GM18868 (cell line): ENCODE measurements at regions not wholly inside any gene's neighbourhood (a gene's known extent, or its start where the extent isn't known, plus 50 kb on each side); places are given as distances from the start of the nearest gene placed in this dataset.
"Not testable (repeated sequence)": the region's sequence is repeated elsewhere in the genome, so short reads cannot be mapped to it uniquely, and the experiment has no call there.

Experiments
- ATAC-seq: cut with Tn5 transposase; IDR thresholded peaks from one replicate; pipeline ENCODE4 v1.9.1; 2021; ENCODE audit warnings: mild to moderate bottlenecking, moderate library complexity; ENCODE audit not compliant: unreplicated experiment

DNA sequence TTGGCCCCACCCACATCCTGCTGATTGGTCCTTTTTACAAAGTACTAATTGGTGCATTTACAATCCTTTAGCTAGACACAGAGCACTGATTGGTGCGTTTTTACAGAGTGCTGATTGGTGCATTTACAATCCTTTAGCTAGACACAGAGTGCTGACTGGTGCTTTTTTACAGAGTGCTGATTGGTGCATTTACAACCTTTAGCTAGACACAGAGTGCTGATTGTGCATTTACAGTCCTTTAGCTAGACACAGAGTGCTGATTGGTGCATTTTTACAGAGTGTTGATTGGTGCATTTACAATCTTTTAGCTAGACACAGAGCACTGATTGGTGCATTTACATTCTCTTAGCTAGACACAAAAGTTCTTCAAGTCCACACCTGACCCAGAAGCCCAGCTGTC lies 144.2 kb upstream of the XIRP2 start:
- not testable (repeated sequence) for ATAC-seq

DNA sequence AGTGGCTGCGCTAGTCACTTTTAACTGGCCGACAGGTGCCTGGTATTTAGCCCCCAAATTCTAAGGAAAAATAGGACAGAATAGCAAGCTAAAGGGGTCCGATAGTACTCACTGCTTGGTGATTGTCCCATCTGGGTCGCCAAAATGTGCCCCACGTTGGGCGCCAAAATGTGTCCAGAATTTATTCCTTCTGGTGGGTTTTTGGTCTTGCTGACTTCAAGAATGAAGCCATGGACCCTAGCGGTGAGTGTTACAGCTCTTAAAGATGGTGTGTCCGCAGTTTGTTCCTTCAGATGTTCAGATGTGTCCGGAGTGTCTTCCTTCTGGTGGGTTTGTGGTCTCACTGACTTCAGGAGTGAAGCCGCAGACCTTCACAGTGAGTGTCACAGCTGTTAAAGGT lies 144.8 kb upstream of the XIRP2 start:
- ATAC-seq: not testable (repeated sequence)

DNA sequence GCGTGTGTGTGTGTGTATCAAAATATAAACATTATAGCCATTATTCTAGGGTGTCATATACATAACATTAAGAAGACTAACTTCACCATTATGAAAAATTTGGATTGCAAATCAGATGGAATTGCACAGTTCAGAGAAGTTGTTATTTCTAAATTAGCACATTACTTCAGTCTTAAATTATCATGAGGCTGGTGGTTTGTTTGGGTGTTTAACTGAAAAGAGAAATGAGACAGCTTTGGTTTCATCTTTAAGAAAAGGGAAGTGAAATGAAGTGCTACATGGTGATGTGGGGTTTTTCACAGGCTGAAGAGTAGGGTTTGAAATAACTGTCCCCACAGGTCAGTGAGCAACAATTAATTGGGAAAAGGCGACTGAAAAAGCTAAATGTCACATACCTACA lies 161.2 kb upstream of the XIRP2 start:
- peak; percentile 99 for ATAC-seq

DNA sequence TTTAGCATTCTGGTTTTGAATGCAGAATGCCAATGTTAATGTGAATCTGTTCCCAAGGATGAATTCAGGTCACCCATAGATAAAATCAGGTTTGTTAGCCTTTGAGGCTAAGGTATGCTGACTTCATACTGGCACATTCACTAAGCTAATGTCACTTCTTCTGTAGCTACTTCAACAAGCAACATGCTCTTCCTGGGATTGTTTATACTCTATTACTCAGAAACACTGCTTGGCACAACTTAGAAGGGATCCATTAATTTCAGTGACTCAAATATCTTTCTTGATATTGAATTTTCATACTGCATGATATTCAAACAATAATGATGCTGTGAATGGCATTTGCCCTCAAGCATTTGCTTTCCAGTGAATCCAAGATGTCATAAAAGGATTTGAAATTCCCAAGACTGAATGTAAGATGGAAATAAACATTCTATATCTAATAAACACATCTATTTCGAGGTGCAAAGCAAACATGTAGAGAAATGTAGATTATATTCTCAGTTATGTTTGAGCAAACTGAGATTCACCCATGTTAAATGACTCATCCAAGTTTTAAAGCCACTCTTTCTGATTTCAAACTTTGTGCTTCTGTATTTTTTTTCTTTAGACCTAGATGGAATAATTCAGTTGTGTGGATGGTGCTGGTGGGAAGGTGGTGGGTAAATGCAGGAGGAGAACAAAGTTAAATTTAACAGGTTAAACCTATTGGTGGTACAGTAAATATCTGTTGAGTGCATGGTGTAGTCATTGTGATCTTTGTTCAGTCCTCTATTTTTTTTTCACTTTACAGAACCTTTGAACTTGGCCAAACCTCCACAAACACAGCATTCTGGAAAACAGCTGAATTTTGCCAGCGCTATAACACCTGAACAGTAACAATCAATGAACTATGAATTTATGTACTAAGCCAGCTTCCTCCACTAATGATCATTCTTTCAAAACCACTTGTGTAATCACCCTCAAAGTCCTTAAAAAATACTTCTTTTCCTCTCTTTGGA lies 162.1 kb upstream of the XIRP2 start:
- no peak for ATAC-seq

DNA sequence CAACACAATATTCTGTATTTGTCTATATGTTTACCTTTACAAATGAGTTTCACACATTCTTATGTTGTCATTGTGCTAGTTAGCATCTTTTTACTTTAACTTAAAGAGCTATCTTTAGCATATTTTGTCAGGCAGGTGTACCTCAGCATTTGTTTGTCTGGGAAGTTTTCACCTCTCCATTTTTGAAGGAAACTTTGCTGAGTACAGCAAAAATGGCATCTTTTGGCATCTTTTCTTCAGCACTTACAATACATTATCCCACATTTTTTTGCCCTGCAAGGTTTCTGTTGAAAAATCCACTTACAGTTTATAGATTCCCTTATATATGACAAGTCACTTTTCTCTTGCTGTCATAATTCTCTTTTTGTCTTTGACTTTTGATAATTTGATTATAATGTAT lies 171.3 kb upstream of the XIRP2 start:
- ATAC-seq: no peak

DNA sequence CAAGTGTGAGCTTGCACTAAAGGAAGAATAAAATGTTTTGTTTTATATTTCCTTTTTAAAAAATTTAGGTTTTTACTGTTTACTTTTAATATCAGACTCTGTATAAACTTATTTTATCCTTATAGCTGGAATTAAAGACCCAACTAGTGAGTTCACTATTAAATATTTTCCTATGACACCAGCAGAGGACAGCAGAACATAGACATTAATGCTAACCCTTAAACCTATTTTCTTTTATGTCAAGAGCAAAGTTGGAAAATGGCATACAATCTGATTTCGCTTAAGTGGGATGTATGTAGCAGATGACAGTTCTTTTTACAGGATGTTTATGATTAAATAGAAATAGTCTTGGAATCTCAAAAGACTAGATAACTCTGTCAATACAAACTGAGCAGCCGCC lies 188.2 kb upstream of the XIRP2 start:
- no peak for ATAC-seq

DNA sequence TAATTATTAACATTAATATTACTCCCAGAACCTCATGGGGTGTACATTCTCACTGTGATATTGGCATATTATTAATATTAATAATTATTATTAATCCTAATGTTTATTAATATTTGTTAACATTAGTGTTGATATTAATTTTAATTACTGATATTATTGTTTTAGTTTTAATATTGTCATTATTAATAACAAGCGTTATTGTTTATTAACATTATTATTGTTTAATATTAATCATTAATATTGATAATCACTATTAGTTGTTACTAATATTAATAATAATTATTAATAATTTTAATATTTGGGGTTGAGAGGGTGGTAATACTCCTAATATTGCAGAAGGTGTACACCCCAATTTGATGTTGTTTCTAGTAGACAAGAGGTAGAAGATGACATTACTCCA lies 193.1 kb upstream of the XIRP2 start:
- no peak for ATAC-seq

DNA sequence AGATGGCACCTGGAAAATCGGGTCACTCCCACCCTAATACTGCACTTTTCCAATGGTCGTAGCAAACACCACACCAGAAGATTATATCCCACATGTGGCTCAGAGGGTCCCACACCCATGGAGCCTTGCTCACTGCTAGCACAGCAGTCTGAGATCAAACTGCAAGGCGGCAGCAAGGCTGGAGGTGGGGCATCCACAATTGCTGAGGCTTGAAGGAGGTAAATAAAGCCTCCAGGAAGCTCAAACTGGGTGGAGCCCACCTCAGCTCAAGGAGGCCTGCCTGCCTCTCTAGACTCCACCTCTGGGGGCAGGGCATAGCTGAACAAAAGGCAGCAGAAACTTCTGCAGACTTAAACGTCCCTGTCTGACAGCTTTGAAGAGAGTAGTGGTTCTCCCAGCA lies 192.0 kb upstream of the SCN7A start:
- not testable (repeated sequence) for ATAC-seq

DNA sequence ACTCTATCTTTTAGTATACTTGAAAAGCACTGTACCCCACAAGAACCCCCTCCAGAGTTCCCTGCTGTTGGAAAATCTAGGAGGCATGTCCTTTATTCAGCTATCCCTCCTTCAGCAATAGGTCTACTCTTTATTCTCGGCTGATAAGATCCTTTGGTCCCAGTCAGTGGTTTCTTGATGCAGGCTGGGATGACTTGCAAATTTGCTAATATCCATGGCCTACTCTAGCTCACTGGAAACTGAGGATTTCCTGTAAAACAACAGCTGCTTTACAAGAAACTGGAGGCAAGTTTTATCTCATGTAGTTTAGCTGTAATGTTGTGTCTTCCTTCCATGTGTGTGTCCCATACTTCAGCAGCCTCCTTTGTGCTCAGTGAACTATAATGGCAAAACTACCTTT lies 183.9 kb upstream of the SCN7A start:
- ATAC-seq: no peak

DNA sequence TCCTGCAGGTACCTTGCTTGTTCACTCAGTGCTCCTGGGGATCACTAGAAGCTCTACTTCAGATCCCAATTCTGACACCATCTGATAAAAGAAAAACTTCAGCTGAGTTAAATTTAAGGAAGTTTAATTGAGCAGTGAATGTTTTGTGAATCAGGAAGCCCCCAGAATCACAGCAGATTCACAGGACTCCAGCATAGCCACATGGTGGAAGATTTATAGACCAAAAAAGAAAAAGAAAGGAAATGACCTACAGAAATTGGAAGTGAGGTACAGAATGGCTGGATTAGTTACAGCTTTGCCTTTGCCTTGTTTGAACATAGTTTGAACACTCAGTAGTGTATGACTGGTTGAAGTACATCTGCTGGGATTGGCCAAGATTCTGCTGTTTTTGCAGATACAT lies 182.7 kb upstream of the SCN7A start:
- ATAC-seq: no peak

DNA sequence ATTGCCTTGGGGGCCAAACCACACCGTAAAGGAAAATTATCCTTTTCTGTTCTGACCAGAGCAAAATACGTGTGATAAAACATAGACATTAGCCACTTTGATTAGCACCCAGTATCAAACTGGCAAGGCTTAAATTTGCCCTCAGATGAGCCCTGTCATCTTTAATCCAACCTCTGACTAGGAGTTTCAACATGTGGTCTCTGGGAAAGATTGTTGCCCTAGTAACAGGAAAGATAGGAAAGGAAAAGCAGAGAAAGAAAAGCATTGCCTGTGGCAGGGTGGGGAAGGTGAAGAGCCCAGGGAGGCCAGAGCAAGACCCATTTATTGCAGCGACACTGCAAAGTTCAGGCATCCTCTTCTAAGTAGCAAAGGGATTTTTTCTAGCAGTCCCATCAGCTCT lies 181.5 kb upstream of the SCN7A start:
- no peak for ATAC-seq

DNA sequence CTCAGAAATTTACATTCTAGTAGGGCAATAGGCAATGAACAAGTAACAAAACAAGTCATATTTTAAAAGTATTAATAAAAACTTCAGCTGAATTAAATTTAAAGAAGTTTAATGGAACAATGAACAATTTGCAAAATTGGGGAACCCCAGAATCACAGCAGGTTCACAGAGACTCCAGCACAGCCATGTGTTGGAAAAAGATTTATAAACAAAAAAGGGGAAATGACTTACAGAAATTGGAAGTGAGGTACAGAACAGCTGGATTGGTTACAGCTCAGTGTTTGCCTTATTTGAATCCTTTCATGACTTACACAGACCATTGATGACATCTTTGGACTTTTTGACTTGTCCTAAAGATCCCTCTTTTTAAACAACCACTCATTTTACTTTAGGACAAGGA lies 179.9 kb upstream of the SCN7A start:
- no peak for ATAC-seq

DNA sequence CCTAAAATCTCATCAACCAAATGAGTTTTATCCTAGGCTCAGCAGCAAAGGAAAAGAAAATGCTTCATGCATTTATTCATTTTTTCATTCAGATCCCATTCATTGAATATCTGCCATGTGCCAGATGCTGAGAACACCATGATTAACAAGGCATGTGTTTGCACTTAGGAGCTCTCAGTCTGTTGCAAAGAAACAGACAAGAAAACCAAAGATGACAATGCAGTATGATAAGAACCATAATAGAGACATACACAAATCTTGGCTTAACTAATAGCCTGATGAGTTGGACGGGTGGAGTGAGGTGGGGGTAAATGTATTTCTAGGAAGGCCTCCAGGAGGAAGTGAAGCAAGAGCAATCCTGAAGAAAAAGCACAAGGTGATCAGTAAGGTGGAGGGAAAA lies 177.8 kb upstream of the SCN7A start:
- ATAC-seq: no peak

DNA sequence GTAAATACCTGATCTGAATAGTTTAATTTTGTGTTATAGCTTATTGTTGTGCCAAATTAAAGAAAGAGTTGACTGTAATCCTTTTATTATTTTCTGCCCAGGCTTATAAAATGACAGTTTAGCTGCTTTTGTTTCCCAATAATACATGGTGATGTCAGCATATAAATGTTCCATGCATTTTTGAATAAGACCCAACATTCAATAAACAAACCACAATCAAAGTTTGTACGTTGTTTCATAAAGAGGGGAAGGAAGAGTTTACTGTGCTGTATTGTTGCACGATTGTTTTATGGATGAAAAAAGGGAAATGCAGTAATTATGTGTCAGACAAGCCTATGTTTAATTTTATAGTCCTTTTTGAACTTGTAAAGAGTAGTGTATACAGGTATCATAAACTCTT lies 177.2 kb upstream of the SCN7A start:
- ATAC-seq: no peak

DNA sequence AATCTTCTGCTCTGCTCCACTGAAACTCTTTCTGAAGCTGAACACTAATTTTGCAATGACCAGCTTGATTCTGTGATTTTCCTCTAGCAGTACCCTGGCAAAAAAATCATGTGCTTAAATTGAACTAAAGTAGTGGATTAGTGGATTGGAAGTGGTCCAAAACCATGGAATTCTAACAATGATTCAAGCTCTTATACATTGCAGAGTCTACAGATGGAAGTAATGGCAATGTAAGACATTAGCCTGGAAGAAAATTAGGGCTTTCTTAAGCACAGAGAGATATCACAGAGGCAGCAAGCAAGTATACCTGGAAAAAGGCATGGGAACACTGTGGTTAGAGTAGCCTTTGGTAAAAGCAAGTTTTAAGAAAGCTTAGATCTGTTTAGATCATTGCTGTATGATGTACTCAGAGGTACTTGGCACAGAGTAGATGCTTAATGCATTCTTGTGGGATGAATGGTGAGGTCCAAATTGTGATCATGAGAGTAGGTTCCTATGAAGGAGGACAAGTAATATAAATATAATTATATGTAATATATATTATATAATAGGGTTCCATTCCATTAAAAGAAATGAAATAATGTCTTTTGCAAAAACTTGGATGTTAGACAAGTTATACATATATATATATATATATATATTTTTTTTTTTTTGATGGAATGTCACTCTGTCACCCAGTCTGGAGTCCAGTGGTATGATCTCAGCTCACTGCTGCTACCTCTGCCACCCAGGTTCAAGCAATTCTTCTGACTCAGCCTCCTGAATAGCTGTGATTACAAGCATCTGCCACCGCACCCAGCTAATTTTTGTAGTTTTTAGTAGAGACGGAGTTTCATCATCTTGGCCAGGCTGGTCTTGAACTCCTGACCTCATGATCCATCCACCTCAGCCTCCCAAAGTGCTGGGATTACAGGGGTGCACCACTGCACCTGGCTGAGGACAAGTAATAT lies 172.2 kb upstream of the SCN7A start:
- ATAC-seq: no peak

DNA sequence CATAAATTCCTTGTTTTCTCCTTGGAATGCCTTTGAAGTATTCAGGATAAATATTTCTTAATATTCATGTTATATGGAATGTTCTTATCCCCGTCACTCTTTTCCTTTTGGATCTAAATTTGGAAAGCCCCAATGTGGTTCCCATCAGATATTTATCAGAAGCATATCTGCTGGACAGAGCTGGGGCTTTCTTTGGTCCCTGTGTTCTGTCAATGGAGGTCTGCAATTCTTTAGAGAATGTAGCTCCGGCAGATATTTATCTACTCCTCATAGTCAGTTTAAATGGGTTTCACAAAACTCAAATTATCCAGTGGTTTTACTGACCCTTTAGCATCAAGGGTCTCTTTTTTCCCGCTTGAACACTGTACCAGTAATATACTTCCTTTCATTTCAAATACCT lies 167.8 kb upstream of the SCN7A start:
- ATAC-seq: no peak

DNA sequence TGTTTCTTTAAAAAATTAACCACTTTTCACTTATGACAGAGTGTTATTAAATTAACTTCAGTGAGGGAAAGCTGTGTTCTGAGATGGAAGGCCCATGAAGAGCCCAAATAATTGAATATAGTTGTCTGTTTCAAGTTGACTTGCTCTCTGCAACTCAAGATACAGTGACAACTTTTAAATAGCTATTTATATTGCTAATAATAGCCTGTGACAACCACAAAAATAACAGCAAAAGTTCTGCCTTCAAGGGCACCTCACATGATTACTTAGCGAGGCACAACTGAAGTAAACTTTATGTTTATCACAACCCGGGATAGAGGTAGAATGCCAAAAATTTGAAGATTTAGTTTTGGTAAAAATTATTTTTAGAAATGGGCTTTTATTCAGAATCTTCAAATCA lies 167.3 kb upstream of the SCN7A start:
- no peak for ATAC-seq

DNA sequence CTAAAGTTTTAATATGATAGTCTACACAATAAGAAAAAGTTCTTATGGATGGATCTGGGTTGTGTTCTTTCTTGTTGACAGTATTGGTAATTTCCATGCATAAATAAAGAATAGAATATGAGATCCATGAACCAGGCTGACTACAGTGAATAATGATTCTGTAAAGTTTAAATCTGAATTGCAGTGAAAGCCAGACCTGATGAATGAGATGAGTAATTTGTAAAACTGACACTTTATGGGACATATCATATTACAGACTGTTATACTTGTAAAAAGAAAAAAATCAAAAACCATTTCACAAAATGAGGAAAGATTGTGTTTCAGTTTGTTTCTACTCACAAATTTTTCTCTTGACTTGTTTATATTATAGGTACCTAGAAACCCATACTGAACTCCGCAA lies 164.9 kb upstream of the SCN7A start:
- ATAC-seq: no peak

DNA sequence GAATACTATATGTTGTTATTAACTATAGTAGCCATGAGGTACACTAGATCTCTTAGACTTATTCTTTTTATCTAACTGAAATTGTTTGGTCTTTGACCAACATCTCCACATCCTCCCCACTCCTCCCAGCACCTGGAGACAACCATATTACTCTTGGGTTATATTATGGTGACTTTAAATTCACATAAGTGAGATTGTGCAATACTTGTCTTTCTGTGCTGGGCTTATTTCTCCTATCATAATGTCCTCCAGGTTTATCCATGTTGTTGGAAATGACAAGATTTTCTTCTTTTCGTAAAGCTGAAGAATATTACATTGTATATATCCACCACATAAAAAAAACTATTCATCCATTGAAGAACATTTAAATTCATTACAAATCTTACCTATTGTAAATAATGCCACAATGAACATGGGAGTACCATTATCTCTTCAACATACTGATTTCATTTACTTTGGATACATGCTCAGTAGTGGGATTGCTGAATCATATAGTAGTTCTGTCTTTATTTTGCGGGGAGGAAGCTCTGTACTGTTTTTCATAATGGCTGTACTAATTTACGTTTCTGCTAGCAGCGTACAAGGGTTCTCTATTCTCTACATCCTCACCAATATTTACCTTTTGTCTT lies 159.2 kb upstream of the SCN7A start:
- ATAC-seq: no peak

DNA sequence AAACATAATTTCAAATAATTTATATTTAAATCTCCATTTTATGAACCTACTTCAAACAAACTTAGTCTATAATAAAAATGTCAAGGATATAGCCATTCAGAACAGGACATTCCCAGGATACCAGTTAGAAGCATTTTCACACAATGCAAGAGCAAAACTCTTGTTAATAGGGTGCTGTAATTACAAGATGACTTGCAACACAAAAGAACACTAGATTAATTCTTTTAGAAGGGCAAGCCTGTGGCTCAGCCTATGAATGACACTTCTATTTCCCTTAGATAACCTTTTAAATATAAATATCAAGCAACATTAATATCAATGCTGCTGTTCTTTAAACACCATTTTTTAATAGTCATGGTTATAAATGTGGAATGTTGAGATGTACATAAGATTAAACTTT lies 157.9 kb upstream of the SCN7A start:
- ATAC-seq: no peak

DNA sequence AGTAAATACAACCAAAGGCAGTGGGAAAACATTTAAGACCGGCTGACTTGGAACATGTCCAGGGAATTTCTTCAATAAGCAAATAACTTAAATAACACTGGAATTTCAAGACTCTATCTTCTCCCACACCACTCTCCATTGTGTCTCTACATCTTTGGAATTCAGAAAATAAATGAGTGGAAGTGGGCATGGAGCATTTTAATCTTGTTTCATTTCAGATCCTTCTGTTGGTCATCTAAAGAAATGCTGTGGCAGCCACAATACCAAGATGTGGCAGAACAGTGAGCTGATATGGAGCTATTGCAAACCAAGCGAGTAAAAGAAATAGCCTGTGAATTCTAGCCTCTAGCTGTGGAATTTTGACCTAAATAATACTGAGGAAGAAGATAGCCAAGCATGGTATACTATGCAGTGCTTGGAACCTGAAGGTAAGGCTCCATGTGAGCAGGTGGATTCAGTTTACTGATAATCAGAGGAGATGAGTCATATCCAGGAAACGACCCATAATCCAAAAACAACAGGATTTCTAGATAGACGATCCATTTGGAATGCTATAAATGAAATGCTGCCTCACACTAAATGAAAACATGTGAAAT lies 157.1 kb upstream of the SCN7A start:
- ATAC-seq: no peak
